ENCODE measurements at regions not wholly inside any gene's neighbourhood (a gene's known extent, or its start where the extent isn't known, plus 50 kb on each side); places are given as distances from the start of the nearest gene placed in this dataset.
"Not testable (repeated sequence)": the region's sequence is repeated elsewhere in the genome, so short reads cannot be mapped to it uniquely, and the experiment has no call there.

DNA sequence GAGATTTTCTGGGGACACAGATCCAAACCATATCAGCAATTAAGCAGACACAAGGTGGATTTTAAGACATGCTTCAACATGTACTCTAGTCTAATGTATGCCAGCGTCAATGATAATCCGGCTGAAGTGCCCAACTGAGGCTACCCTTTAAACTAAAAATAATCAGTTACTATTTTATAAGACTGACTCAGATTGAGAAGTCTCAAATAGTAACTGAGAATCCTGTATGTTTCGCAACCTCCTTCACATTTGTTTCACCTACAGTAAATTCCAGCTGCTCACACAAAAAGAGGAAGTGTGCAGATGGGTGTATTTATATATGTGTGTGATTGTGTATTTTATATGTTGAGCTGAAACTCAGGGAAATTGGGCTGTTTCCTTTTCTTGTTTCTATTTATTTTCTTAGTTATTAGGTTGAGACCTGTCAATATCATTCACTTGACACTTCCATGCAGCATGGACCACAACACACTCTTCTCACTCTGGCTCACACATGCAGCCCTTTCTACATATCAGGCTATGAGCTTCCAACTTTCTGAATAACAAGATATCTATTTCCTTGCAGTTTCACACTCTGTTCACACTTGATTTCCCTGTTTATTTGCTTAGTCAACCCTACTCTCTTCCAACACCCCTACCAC is 1224.9 kb upstream of the TMEM132C start:
- DNase-seq (ENCODE audit: low spot score in 2 of 2) (no peak), FAIRE-seq (no peak)

DNA sequence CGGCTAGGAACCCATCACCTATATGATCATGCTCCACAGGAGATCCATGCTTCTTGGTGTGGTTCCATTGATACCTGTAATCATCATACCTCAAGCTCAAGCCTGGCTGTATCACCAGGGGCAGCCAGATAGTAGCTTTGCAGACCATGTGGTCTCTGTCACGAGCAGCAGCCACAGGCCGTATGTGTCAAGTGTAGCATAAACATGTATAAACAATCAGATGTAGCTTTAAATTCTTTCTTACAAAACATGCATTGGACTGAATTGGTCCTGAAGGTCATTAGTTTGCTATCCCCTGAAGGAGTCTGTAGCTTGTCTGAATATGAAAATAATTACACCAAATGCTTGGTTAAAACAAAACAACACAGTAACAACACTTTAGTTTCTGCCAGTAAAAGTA is 1223.2 kb upstream of the TMEM132C start:
- no peak for DNase-seq (ENCODE audit: low spot score in 2 of 2)
- no peak for FAIRE-seq

DNA sequence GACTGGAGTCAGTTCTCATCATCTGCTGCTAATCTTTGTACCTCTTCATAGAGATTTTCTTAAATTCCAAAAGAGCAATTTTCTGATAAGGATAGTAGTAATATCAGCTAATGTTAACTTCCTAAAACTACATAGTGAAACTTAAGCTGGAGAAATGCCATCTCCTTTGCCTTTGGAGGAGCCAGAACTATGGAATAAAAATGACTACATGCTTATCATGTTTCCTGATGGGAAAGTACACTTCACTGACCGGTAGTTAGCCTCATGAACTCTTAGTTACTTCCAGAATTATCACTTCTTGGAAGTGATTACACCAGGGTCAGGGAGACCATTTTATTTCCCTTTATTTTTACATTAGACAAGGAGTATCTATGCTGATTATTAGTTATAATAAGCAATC is 1222.1 kb upstream of the TMEM132C start:
- DNase-seq (ENCODE audit: low spot score in 2 of 2) (no peak), FAIRE-seq (no peak)

DNA sequence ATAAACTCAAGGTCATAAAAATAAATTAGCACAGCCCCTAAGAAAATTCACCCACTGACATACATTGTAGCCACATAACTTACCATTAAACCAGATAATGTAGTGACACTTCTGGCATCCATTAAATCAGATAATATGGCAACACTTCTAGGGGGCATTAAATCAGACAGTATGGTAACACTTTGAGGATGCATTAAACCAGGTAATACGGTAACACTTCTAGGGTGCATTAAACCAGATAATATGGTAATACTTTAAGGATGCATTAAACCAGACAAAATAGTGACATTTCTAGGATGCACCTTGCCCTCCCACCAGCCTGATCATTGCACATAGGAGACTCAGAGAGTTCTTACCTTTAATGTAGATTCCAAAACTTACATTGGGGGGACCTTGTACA is 1220.5 kb upstream of the TMEM132C start:
- DNase-seq (ENCODE audit: low spot score in 2 of 2) (no peak), FAIRE-seq (no peak)

DNA sequence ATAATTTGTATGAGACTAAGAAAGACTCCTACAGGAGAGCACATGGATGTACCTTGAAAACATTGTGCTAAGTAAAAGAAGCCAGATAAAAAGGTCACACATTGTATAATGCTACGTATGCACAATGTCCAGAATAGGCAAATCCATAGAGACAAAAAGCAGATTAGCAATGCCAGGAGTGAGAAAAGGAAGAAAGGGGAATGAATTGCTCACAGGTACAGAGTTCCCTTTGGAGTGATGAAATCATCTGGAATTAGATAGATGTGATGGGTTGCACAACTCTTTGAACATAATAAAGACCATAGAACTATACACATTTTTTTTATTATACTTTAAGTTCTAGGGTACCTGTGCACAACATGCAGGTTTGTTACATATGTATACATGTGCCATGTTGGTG is 1218.9 kb upstream of the TMEM132C start:
- DNase-seq (ENCODE audit: low spot score in 2 of 2), result no peak
- no peak for FAIRE-seq

DNA sequence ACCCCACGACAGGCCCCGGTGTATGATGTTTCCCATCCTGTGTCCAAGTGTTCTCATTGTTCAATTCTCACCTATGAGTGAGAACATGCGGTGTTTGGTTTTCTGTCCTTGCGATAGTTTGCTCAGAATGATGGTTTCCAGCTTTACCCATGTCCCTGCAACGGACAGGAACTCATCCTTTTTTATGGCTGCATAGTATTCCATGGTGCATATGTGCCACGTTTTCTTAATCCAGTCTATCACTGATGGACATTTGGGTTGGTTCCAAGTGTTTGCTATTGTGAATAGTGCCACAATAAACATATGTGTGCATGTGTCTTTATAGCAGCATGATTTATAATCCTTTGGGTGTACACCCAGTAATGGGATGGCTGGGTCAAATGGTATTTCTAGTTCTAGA is 1218.4 kb upstream of the TMEM132C start:
- not testable (repeated sequence) for DNase-seq (ENCODE audit: low spot score in 2 of 2); FAIRE-seq

DNA sequence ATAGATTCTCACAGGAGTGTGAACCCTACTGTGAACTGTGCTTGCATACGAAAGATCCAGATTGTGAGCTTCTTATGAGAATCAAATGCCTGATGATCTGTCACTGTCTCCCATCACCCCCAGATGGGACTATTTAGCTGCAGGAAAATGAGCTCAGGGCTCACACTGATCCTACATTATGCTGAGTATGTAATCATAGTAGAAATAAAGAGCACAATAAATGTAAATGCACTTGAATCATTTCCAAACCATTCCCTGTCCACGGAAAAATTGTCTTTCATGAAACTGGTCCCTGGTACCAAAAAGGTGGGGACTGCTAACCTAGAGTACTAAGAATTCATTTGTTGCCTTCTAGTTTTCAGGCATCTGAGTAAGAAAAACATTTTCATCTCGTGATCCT is 1215.8 kb upstream of the TMEM132C start:
- no peak for DNase-seq (ENCODE audit: low spot score in 2 of 2)
- FAIRE-seq, result no peak

DNA sequence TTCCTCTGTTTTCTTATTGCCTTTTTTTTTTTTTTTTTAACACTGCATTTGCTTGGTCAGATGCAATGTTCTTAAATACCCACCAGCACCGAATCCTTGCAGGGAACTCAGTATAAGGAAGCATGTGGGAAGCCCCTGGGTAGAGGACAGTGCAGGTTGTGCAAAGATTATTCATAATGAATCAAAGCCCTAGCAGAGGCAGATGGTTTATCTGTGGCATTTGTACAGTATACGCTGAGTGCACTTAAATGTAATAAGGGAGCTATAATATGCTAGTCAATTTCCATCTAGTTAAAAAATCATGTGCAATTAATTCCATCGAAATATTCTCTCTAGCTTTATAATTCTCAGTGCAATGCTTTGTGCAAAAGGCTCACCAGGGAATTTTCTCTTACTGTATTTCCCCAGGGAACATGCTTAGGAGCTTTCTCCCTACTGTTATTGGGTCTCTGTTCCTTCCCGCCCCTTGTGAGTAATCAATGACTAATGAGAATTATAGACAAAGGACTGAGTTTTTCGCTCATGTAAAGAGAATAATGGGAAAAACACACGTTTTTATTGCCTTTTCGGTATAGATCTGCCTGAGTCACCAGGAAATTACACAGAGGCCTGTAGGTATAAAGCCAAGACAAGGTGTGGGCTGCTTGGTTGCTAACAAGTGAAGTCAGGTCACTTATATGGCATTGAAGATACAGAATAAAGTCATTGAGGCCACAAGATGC is 1214.3 kb upstream of the TMEM132C start:
- DNase-seq (ENCODE audit: low spot score in 2 of 2), result no peak
- no peak for FAIRE-seq

DNA sequence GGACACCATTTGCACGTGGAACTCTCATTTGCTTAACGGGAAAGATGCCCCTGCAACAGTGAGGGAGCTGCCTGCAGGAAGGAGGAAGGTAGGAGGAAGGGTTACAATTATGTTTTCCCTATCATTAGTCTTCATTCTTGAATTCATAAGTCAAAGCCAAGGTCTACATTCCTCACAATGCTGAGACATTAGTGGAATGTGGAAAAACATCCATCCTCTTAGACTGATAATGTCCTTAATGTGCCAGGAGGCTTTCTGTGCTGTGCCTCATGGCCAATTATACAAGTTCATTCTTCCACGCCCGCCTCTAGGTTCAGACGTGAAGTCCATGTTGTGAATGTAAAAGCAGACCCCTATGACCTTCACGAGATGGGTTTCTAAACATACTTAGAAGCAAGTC is 1212.4 kb upstream of the TMEM132C start:
- FAIRE-seq (no peak), DNase-seq (ENCODE audit: low spot score in 2 of 2) (no peak)

DNA sequence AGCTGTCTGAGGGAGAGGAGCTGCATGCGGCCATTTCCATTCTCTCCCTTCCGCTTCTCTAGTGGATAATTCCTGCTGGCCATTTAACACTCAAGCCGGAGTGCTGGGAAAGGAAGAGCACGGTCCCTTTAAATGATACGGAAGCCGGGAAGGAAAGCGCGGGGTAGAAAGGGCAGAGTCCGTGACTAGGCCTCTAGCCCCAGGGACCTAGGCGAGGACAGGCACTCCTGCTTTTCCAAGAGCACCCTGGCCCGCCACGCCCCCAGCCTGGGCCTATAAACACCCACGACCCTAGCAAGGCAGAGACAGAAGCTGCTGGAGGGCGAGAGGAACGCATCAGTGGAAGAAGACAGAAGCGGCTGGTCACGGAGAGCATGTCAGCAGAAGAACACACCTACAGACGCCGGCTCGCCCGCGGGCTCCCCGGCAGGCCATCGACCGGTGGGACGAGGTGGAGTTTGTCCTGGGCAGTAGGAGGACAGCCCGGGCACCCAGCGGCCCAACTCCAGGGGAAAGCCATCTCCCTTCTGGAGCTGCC is 1206.6 kb upstream of the TMEM132C start:
- no peak for FAIRE-seq
- DNase-seq (ENCODE audit: low spot score in 2 of 2), result no peak

DNA sequence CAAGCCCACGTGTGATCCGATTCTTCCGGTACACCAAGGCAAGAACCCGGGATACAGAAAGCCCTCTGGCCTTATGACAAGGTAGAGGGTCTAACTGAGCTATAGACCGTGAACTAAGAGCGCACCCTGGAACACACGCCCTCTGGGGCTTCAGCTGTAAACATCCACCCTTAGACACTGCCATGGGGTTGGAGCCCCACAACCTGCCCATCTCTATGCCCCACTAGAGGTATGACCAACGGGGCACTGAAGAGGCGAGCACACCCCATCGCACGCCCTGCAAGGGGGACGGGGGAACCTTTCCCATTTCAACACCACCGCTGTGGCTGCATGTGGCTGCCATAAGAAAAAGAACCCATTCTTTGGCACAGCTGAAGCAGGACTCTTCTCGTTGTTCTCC is 1206.0 kb upstream of the TMEM132C start:
- FAIRE-seq, result no peak
- DNase-seq (ENCODE audit: low spot score in 2 of 2), result no peak

DNA sequence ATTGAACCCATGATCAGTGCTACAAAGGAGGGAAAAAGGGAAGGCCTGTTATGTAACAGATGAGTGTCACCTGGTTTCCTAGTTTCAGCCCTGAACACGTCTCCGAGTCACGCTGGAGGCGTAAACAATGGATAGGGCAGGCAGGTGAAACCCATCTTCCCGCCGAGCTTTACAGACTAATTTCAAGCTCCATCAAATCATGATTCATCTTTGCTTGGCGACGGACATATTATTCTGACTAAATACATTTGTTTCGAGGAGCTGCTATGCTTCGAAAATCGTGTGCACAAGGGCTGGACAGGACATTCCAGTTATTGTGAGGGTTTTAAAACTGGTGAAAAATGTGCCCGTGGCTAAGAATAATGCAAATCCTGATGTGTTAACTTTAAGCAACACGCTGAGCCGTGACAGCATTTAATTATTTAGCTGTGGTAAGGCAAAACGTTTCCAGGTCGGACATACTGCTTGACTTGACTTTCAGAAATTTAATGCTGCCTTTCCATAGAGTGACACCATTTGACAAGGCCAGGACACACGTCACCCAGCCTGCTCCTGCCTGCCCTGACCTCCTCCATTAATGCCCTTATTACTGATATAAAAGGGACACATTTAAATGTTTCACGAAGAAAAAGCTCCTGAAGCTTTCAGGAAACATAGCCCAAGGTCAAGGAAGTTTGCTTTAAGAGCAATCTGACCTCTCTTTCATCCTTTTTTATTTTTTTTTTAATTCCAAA is 1203.5 kb upstream of the TMEM132C start:
- DNase-seq (ENCODE audit: low spot score in 2 of 2), result no peak

DNA sequence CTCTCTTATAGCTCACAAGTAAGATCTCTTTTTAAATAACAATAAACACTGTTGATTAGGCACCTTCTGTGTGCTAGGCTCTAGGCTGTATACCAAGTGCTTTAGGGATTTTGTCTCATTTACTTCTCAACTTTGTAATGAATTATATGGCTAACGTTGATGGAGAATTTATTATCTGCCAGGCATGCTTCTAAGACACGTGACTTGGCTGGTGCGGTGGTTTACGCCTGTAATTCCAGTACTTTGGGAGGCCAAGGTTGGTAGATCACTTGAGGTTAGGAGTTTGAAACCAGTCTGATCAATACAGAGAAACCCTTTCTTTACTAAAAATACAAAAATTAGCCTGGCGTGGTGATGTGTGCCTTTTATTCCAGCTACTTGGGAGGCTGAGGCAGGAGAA is 1202.8 kb upstream of the TMEM132C start:
- FAIRE-seq, result no peak
- no peak for DNase-seq (ENCODE audit: low spot score in 2 of 2)

More for the DNA sequence above, 1203.5 kb upstream of the TMEM132C start:
- no peak for FAIRE-seq

DNA sequence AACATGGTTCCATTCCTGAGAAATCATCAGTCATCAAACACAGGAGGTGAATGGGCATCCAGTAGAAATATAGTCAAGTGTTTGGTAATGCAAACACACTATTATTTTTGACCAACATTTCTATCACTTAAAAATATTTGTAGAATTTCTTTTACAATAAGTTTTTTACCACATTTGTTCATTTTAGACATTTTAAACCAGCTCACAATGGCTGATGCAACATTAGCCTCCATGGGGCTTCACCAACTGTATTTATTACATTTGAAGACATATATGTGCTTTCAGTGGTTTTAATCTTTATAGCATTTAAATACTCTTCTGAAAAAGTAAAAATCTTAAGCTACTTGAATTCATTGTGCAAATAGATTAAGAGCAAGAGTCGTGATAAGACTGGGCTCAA is 1201.4 kb upstream of the TMEM132C start:
- FAIRE-seq (no peak), DNase-seq (ENCODE audit: low spot score in 2 of 2) (no peak)

DNA sequence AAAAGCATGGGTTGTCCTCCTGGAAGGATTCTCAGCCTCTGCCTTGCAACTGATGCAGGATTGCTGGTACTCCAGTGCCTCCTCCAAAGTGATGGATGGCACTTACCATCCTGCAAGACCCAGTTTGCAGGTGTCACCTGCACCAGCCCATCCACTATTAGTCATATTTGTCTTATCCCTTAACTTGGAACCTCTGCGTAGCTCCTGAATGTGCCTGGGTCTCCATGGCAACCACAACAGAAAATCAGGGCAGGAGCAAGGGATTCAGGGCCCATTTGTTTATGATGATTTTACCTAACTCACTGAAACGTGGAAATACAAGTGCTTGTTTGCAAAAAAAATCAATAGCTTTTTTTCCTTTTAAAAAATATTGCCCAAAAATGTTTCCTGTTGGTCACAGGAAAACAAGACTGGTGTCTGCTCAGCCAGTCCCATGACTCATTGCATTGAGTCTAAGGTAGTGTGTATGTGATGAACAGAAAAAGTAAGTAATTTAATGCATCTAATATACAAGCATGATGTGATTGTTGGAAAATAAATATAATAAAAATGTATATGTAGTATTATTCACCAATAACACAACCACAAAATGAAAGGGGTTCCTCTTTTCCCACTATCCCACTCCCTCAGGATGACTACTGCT is 1196.3 kb upstream of the TMEM132C start:
- FAIRE-seq (no peak), DNase-seq (ENCODE audit: low spot score in 2 of 2) (no peak)

DNA sequence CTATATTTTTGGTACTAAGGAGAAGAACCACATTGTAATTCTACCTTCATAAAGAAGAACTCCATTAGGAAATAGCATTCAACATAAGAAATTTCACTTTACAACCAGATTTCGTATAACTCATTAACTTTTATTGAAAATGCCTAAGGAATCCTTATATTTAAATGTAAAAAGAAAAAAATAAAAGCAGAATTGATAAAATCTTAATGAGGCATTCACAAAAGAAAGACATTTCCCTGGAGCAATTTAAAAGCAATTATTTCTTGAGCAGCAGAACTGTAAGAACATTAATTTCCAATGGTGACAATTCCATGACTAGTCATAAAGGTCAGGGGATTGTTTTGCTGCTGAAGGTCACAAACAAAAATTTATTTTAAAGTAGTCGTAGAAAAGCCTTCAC is 1192.8 kb upstream of the TMEM132C start:
- FAIRE-seq, result no peak
- no peak for DNase-seq (ENCODE audit: low spot score in 2 of 2)

DNA sequence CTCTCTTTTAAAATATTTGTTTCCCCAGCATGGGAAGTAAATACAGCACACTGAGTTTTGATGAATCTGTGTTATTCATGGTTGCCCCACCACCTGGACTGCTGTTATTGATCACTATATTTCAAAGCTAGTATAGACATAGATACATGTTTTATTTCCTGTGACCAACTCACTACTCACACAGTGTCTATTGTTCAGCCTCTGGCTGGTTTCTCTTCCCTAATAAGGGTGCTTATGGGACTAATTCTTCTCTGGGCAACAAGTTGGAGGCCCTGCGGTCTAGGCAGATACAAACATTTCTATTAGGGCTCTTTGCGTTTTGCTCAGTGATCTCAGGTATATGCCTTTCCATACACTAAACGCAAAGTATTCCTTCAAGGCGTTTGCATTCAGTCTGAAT is 1191.0 kb upstream of the TMEM132C start:
- no peak for DNase-seq (ENCODE audit: low spot score in 2 of 2)
- no peak for FAIRE-seq

DNA sequence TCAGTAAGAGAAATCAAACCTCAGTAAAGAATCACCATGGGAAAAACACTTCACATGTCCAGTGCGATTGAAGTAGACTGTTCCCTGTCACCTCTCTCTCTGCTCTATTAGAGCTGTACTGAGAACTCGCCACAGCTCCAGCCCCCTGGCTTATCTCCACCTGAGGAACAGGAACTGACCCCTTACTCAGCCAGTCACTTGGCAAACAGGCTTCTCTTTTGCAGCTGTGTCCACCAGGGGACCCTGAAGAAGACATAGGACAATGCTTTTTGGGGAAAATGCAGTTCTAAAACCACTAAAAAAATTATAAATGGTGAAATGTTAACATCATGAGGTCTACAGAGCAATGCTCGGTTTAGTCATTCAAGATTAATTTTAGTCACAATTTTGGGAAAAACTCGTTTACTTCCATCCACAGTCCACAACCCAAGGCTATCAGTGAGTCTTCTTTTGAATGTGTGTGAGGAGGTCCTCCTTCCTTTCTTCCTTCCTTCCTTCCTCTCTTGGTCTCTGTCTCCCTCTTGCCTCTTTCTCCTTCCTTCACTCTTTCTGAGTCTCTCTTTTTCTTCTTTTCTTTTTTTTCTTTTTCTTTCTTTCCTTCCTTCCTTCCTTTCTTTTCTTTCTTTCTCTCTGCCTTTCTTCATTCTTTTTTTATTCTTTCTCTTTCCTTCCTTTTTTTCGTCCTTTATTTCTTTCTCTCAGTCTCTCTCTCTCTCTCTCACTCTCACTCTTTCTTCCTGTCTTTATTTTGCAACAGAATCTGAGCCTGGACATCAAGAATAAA is 1189.5 kb upstream of the TMEM132C start:
- no peak for FAIRE-seq
- DNase-seq (ENCODE audit: low spot score in 2 of 2), result no peak

DNA sequence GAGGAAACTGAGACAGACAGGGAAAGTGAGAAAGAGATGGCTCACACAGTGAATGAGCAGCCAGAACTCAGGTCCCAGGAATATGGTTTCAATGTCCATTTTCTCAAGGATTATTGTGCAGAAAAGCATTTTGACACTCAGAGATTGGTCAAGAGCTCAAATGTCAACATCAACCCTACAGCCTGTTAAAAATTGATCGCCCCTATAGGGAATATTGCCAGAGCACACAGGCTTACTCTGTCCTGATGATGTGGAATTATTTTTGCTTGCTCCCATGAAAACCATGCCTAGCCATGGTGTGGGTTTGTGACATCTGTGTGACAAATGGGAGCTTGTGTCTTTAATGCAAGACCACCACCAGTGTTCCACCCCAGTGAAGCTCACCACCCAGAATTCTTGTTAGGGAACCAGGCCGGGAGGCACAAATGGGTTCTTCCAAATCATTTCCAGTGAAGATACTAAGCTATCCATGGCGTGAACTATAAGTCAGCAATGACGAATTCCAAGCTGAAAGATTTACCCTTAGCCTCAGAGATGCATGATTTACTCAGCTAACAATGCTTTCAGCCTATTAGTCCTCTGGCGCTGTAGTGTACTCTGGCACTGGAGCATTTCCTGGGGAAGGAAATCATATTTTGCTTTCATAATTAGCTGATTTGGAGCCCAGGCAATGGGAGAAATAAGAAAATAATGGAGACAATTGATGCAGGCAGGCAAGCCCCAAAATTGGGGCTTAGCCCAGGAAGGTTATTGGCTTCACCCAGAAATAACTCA is 1188.2 kb upstream of the TMEM132C start:
- FAIRE-seq (no peak), DNase-seq (ENCODE audit: low spot score in 2 of 2) (no peak)

Measured in frontal cortex (tissue), 3 donors.